K562 (cell line): ENCODE measurements at regions not wholly inside any gene's neighbourhood (a gene's known extent, or its start where the extent isn't known, plus 50 kb on each side); places are given as distances from the start of the nearest gene placed in this dataset.

Experiments
- ATAC-seq: fragments of 200-7000 bp; cut with Tn5 transposase; 3 replicates; pipeline ENCODE4 v1.9.1; 2020; ENCODE audit warnings: moderate library complexity
- BruUV-seq: library from RNA; stranded (reverse); fragments of 400-500 nt; replicated peaks from 2 replicates; lab custom pipeline; 2021; lab: Mats Ljungman, UMichigan
- CTCF ChIA-PET: fragments of 300-600 bp; formaldehyde crosslinking; extraction: SDS; loops from one replicate; lab custom pipeline; 2021; ENCODE audit warnings: low intra/inter-chr PET ratio; lab: Yijun Ruan, JAX
- POLR2A ChIA-PET: fragments of 300-600, 350-650 bp; sonication (Branson Sonifier 250); formaldehyde crosslinking; extraction: SDS; loops from one replicate; lab custom pipeline; 2021; ENCODE audit warnings: antibody characterized with exemption, inconsistent platforms; lab: Yijun Ruan, JAX
- DNase-seq, 4 experiments: peaks; one replicate each; pipeline versions ENCODE4 v3.0.0 to v3.0.0-alpha.2; 2011 to 2018; ENCODE audit warnings: low spot score in 3 of 4, mixed read lengths in 3 of 4; ENCODE audit errors: extremely low read depth in 1 of 4
- FAIRE-seq: peaks from 2 replicates; lab custom pipeline; 2011; peaks lifted over from hg19 to GRCh38; lab: Jason Lieb, UNC
- H2AFZ ChIP-seq: 2 replicates; pipeline ENCODE4 v1.6.0; 2011; ENCODE audit warnings: low read depth, low read length, control low read depth, inconsistent platforms
- H3K27ac ChIP-seq: fragments of 200-600 bp; 3 replicates; pipeline ENCODE4 v1.8.0; 2011; ENCODE audit warnings: low read depth, mild to moderate bottlenecking, control low read depth, inconsistent platforms, low read length, moderate library complexity, mixed read lengths; ENCODE audit errors: extremely low read depth
- H3K27me3 ChIP-seq, 2 experiments: fragments of 300-600 bp in 1 of 2; 2 replicates in 1 of 2; 3 replicates in 1 of 2; pipeline versions ENCODE4 v1.6.0 to v1.8.0; 2011; ENCODE audit warnings: inconsistent platforms in 2 of 2, low read length in 2 of 2, mild to moderate bottlenecking in 1 of 2, mixed read lengths in 1 of 2, moderate library complexity in 1 of 2; ENCODE audit not compliant: control insufficient read depth in 2 of 2, insufficient read depth in 2 of 2
- H3K36me3 ChIP-seq: fragments of 300-600 bp; 3 replicates; pipeline ENCODE4 v1.8.0; 2011; ENCODE audit warnings: mild to moderate bottlenecking, low read length, inconsistent platforms; ENCODE audit not compliant: control insufficient read depth, insufficient read depth
- H3K4me1 ChIP-seq, 2 experiments: fragments of 200-600 bp in 1 of 2; replicated peaks in 1 of 2; 2 replicates in 1 of 2; 3 replicates in 1 of 2; pipeline versions ENCODE4 v1.5.1 to v1.8.0; 2011; ENCODE audit warnings: inconsistent platforms in 2 of 2, low read length in 2 of 2, mild to moderate bottlenecking in 1 of 2, mixed read lengths in 1 of 2, moderate library complexity in 1 of 2; ENCODE audit not compliant: control insufficient read depth in 2 of 2, insufficient read depth in 2 of 2
- H3K4me2 ChIP-seq: 2 replicates; pipeline ENCODE4 v1.6.1; 2011; ENCODE audit warnings: low read length, control low read depth, inconsistent platforms, mixed read lengths; ENCODE audit not compliant: insufficient read depth
- H3K4me3 ChIP-seq: fragments of 200-600 bp; sonication (generic), shearing (Covaris generic); 2 replicates; pipeline ENCODE4 v1.5.1; 2016; ENCODE audit warnings: control low read depth, inconsistent platforms
- H3K79me2 ChIP-seq: fragments of 200-600 bp; 3 replicates; pipeline ENCODE4 v1.8.0; 2011; ENCODE audit warnings: low read length, inconsistent platforms; ENCODE audit not compliant: control insufficient read depth, insufficient read depth
- H3K9ac ChIP-seq, 2 experiments: 2 replicates each; pipeline versions ENCODE4 v1.6.0 to v1.6.1; 2011; ENCODE audit warnings: low read depth in 2 of 2, low read length in 2 of 2, control low read depth in 1 of 2, inconsistent platforms in 1 of 2, mild to moderate bottlenecking in 1 of 2, mixed read lengths in 1 of 2; ENCODE audit not compliant: insufficient read depth in 1 of 2
- H3K9me1 ChIP-seq: one replicate; pipeline ENCODE4 v1.6.0; 2011; ENCODE audit warnings: inconsistent platforms, mild to moderate bottlenecking, low read length, moderate library complexity; ENCODE audit not compliant: control insufficient read depth, insufficient read depth
- H3K9me3 ChIP-seq: replicated peaks from 2 replicates; pipeline ENCODE4 v1.5.1; 2011; ENCODE audit warnings: low read depth, low read length, inconsistent platforms; ENCODE audit not compliant: control insufficient read depth, insufficient read depth
- H4K20me1 ChIP-seq: replicated peaks from 2 replicates; pipeline ENCODE4 v1.6.1; 2011; ENCODE audit warnings: low read length, inconsistent platforms, mixed read lengths; ENCODE audit not compliant: control insufficient read depth, insufficient read depth
- FOXK1 ChIP-seq: sonication (generic); formaldehyde crosslinking; IDR thresholded peaks from 2 replicates; pipeline ENCODE4 v1.8.0; 2022; ENCODE audit warnings: missing genetic modification reagents, mild to moderate bottlenecking, borderline replicate concordance
- KHSRP ChIP-seq: fragments of 450-650 bp; IDR thresholded peaks from 2 replicates; pipeline ENCODE4 v1.6.1; 2017
- LEF1 ChIP-seq: fragments of 450-650 bp; IDR thresholded peaks from 2 replicates; pipeline ENCODE4 v1.6.1; 2016; ENCODE audit warnings: mild to moderate bottlenecking
- NCOA4 ChIP-seq: fragments of 450-650 bp; IDR thresholded peaks from 2 replicates; pipeline ENCODE4 v1.6.1; 2018; ENCODE audit warnings: mild to moderate bottlenecking; ENCODE audit not compliant: partially characterized antibody
- NCOR1 ChIP-seq: fragments of 450-650 bp; IDR thresholded peaks from 2 replicates; pipeline ENCODE4 v1.6.1; 2016; ENCODE audit warnings: mild to moderate bottlenecking, moderate library complexity
- NELFE ChIP-seq: IDR thresholded peaks from 2 replicates; pipeline ENCODE4 v1.6.1; 2011; ENCODE audit warnings: mild to moderate bottlenecking; ENCODE audit not compliant: insufficient read depth, insufficient read length
- PTRF ChIP-seq: fragments of 450-650 bp; IDR thresholded peaks from 2 replicates; pipeline ENCODE4 v1.6.1; 2016; ENCODE audit warnings: mild to moderate bottlenecking, missing genetic modification characterization, missing compliant biosample characterization
- SMARCE1 ChIP-seq: fragments of 450-650 bp; IDR thresholded peaks from 2 replicates; pipeline ENCODE4 v1.7.1; 2016; ENCODE audit warnings: mild to moderate bottlenecking
- TCFL5 ChIP-seq: fragments of 250-450 bp; sonication (Bioruptor Pico); conservative IDR thresholded peaks from 2 replicates; pipeline ENCODE4 v1.6.1; 2021; ENCODE audit warnings: mild to moderate bottlenecking, moderate library complexity, matching md5 sums
- ZNF134 ChIP-seq: fragments of 250-450 bp; sonication (Bioruptor Pico); conservative IDR thresholded peaks from 2 replicates; pipeline ENCODE4 v1.4.0; 2020
- ZNF217 ChIP-seq: sonication (generic); formaldehyde crosslinking; IDR thresholded peaks from 2 replicates; pipeline ENCODE4 v1.8.0; 2022; ENCODE audit warnings: mild to moderate bottlenecking, missing genetic modification reagents
- ZNF583 ChIP-seq: fragments of 250-450 bp; sonication (Bioruptor Pico); IDR thresholded peaks from 2 replicates; pipeline ENCODE4 v1.4.0; 2020
- WGBS: fragments of 100-300 bp; shearing (Covaris generic); methylation state at CpG from one replicate; pipeline ENCODE4 v1.1.6; 2016; ENCODE audit warnings: low coverage, mixed read lengths; ENCODE audit not compliant: insufficient coverage; ENCODE audit errors: missing lambda C conversion rate; 5-methylcytosine and 5-hydroxymethylcytosine counted together
- in situ Hi-C: fragments of 300-500 bp; cut with MboI; formaldehyde crosslinking; loops from 4 replicates; pipeline ENCODE4 v1.15.0; 2018; ENCODE audit warnings: inconsistent platforms, mixed read lengths
- intact Hi-C: fragments of 100-400 bp; cut with micrococcal nuclease; formaldehyde crosslinking; loops from 2 replicates; pipeline ENCODE4 v1.14.2; 2022

- FAIRE-seq, result no peak
- in situ Hi-C loops, result no loop called here
- WGBS, result 0% methylated on average over 3 of the region's 3 CpGs
- no peak overlapping the region for H2AFZ ChIP-seq
- intact Hi-C loops, result loop anchor here (10.0 kb wide), 2 partner anchors 305 to 1575 kb away; no protein-coding TSS in a partner anchor
- no peaks in the 10 kb centered on the region for H3K9me3 ChIP-seq
- H3K4me2 ChIP-seq, result no peak overlapping the region
- no peak overlapping the region for H3K4me3 ChIP-seq
- no peak for ATAC-seq
- CTCF ChIA-PET, result no interaction called here
- no peak overlapping the region for H3K27ac ChIP-seq
- no peaks in the 10 kb centered on the region for H3K79me2 ChIP-seq
- no peak for DNase-seq
- H3K4me1 ChIP-seq, result no peaks in the 10 kb centered on the region
- BruUV-seq, result no TSS peak
- H3K36me3 ChIP-seq, result no peaks in the 10 kb centered on the region
- POLR2A ChIA-PET, result no interaction called here
- no peaks in the 10 kb centered on the region for H3K27me3 ChIP-seq
- H4K20me1 ChIP-seq, result no peaks in the 10 kb centered on the region
- no peak for TF ChIP-seq FOXK1 (CRISPR knock-in tag)
- no peak for TF ChIP-seq ZNF217
- TF ChIP-seq NCOR1, result no peak
- TF ChIP-seq ZNF134 (CRISPR knock-in tag), result no peak
- TF ChIP-seq KHSRP, result no peak
- no peak for TF ChIP-seq LEF1
- TF ChIP-seq NELFE, result no peak
- TF ChIP-seq SMARCE1, result no peak
- no peak for TF ChIP-seq TCFL5 (CRISPR knock-in tag)
- TF ChIP-seq NCOA4, result no peak
- no peak for TF ChIP-seq PTRF (tag)
- TF ChIP-seq ZNF583 (CRISPR knock-in tag), result no peak
- no peak overlapping the region for H3K9ac ChIP-seq
- H3K9me1 ChIP-seq, result no peaks in the 10 kb centered on the region
Measured at GRCh38 chr1:60280256-60280655, 206.7 kb upstream of the C1orf87 start.
